ENCODE measurements at regions not wholly inside any gene's neighbourhood (a gene's known extent, or its start where the extent isn't known, plus 50 kb on each side); places are given as distances from the start of the nearest gene placed in this dataset.

DNA sequence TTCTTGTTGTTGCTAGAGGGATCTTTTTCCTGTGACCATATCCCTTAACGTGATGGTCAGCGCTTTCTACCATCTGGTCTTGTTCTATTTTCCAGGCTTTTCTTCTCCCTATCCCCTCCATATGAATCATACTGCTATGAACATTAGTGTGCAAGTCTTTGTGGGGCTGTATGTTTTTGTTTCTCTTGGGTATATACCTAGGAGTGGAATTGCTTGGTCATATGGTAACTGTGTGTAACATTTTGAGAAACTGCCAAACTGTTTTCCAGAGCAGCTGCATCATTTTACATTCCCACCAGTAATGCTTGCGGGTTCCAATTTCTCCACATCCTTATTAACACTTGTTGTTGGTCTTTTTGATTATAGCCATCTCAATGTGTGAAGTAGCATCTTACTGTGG, 121.4 kb downstream of the SPRY1 start:
- Histone ChIP-seq H3K4me2 (no peak overlapping the region), H3K4me1 (ENCODE audit: low read depth, poor library complexity, severe bottlenecking) (peaks cover 15% of the 10 kb centered on the region), H3K27me3 (ENCODE audit: insufficient read depth, low read depth) (no peaks in the 10 kb centered on the region), H2AFZ (ENCODE audit: low read depth) (no peak overlapping the region), H3K79me2 (ENCODE audit: insufficient read depth, low read depth) (no peaks in the 10 kb centered on the region), H3K9ac (no peak overlapping the region), H4K20me1 (ENCODE audit: insufficient read depth) (no peaks in the 10 kb centered on the region; the same call in 1 of the 2 replicates), H3K4me3 (IDR thresholded peaks at IDR 0.05; ENCODE audit: insufficient read depth, low read depth, low read length) (no peak overlapping the region), H3K27ac (no peak overlapping the region), H3K36me3 (ENCODE audit: insufficient read depth) (no peaks in the 10 kb centered on the region)
- TF ChIP-seq, protein P1, sequence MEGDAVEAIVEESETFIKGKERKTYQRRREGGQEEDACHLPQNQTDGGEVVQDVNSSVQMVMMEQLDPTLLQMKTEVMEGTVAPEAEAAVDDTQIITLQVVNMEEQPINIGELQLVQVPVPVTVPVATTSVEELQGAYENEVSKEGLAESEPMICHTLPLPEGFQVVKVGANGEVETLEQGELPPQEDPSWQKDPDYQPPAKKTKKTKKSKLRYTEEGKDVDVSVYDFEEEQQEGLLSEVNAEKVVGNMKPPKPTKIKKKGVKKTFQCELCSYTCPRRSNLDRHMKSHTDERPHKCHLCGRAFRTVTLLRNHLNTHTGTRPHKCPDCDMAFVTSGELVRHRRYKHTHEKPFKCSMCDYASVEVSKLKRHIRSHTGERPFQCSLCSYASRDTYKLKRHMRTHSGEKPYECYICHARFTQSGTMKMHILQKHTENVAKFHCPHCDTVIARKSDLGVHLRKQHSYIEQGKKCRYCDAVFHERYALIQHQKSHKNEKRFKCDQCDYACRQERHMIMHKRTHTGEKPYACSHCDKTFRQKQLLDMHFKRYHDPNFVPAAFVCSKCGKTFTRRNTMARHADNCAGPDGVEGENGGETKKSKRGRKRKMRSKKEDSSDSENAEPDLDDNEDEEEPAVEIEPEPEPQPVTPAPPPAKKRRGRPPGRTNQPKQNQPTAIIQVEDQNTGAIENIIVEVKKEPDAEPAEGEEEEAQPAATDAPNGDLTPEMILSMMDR (conservative IDR thresholded peaks at IDR 0.05; ENCODE audit: low read depth, low read length), result no peak

DNA sequence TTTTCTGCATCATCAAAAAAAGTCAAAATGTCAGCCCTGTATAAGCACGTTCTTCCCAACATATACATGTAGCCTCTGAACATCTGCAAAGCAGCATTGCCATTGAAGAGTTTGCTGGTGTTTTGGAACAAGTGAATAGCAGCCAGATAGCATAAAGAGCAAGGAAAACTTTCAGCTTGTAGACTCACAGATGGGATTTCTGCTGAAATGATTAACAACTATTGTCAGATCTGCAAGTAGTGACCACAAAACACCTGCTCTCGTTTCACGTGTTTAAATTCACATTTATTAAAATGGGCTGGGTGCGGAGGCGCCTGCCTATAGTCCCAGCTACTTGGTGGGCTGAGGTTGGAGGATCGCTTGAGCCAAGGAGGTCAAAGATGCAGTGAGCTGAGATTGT, 123.7 kb downstream of the SPRY1 start:
- TF ChIP-seq, protein P1 (conservative IDR thresholded peaks at IDR 0.05; ENCODE audit: low read depth, low read length), result no peak
- no peaks in the 10 kb centered on the region for H3K27me3 ChIP-seq (ENCODE audit: insufficient read depth, low read depth)
- no peaks in the 10 kb centered on the region for H3K36me3 ChIP-seq (ENCODE audit: insufficient read depth)
- no peak overlapping the region for H3K9ac ChIP-seq
- H4K20me1 ChIP-seq (ENCODE audit: insufficient read depth), result no peaks in the 10 kb centered on the region; the same call in 1 of the 2 replicates
- H3K27ac ChIP-seq, result no peak overlapping the region
- no peak overlapping the region for H3K4me3 ChIP-seq (IDR thresholded peaks at IDR 0.05; ENCODE audit: insufficient read depth, low read depth, low read length)
- H3K4me1 ChIP-seq (ENCODE audit: low read depth, poor library complexity, severe bottlenecking), result peaks cover 15% of the 10 kb centered on the region
- no peak overlapping the region for H2AFZ ChIP-seq (ENCODE audit: low read depth)
- H3K4me2 ChIP-seq, result 0 out of 2 replicates have a peak overlapping the region, but pooled peaks have one; percentile 28
- H3K79me2 ChIP-seq (ENCODE audit: insufficient read depth, low read depth), result no peaks in the 10 kb centered on the region

DNA sequence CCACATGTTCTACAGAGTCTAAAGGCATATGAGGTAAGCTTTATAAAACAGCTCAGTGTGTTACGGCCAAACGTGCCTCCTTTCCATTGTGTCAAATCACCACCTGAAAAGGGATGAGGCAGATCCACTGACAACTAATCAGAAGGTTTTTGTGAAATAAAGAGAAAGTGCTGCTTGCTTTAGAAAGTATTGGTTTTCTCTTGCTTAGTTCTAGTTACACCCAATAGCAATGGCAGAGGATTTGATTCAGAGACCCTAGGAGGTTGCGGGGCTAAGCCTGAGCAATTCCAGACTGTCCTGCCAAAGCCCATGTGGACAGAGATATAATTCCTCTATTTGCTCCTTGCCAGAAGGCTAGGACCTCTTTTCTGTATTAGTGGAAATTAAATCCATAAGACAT, 125.5 kb downstream of the SPRY1 start:
- no peaks in the 10 kb centered on the region; the same call in 1 of the 2 replicates for H4K20me1 ChIP-seq (ENCODE audit: insufficient read depth)
- H3K4me1 ChIP-seq (ENCODE audit: low read depth, poor library complexity, severe bottlenecking), result peaks cover 15% of the 10 kb centered on the region
- H3K27me3 ChIP-seq (ENCODE audit: insufficient read depth, low read depth), result no peaks in the 10 kb centered on the region
- H3K79me2 ChIP-seq (ENCODE audit: insufficient read depth, low read depth), result no peaks in the 10 kb centered on the region
- H3K4me2 ChIP-seq, result no peak overlapping the region
- no peak overlapping the region for H3K27ac ChIP-seq
- no peak overlapping the region for H3K4me3 ChIP-seq (IDR thresholded peaks at IDR 0.05; ENCODE audit: insufficient read depth, low read depth, low read length)
- TF ChIP-seq, protein P1 (conservative IDR thresholded peaks at IDR 0.05; ENCODE audit: low read depth, low read length), result no peak
- H3K36me3 ChIP-seq (ENCODE audit: insufficient read depth), result no peaks in the 10 kb centered on the region
- no peak overlapping the region for H2AFZ ChIP-seq (ENCODE audit: low read depth)
- H3K9ac ChIP-seq, result no peak overlapping the region

DNA sequence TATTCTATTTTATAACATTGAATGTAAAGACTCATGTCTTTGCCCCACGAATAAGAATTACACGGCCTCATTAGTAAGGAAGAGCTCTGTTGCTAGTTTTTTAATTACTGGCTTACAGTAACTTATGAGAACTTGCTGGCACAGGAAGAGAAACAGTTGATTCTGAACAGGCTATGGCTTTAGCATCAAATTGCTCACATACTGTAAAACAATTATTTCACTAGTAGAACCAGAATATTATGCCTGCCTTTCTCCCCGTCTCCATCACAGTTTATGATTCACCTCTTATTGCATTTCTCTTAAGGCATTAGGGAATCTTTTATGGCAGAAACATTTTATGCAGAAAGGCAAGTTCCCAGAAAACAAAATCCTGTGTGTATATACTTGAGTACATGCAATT, 126.1 kb downstream of the SPRY1 start:
- H2AFZ ChIP-seq (ENCODE audit: low read depth), result no peak overlapping the region
- H3K79me2 ChIP-seq (ENCODE audit: insufficient read depth, low read depth), result no peaks in the 10 kb centered on the region
- H3K27me3 ChIP-seq (ENCODE audit: insufficient read depth, low read depth), result no peaks in the 10 kb centered on the region
- H3K27ac ChIP-seq, result no peak overlapping the region
- no peak overlapping the region for H3K4me2 ChIP-seq
- H3K9ac ChIP-seq, result no peak overlapping the region
- no peaks in the 10 kb centered on the region for H3K36me3 ChIP-seq (ENCODE audit: insufficient read depth)
- TF ChIP-seq, protein P1 (conservative IDR thresholded peaks at IDR 0.05; ENCODE audit: low read depth, low read length), result no peak
- H3K4me1 ChIP-seq (ENCODE audit: low read depth, poor library complexity, severe bottlenecking), result peaks cover 15% of the 10 kb centered on the region
- H4K20me1 ChIP-seq (ENCODE audit: insufficient read depth), result no peaks in the 10 kb centered on the region; the same call in 1 of the 2 replicates
- H3K4me3 ChIP-seq (IDR thresholded peaks at IDR 0.05; ENCODE audit: insufficient read depth, low read depth, low read length), result no peak overlapping the region

Measured in KMS-11 (cell line).